HG02943 (cell line): ENCODE measurements at regions not wholly inside any gene's neighbourhood (a gene's known extent, or its start where the extent isn't known, plus 50 kb on each side); places are given as distances from the start of the nearest gene placed in this dataset.
"Not testable (repeated sequence)": the region's sequence is repeated elsewhere in the genome, so short reads cannot be mapped to it uniquely, and the experiment has no call there.

Experiments
- ATAC-seq: cut with Tn5 transposase; IDR thresholded peaks from one replicate; pipeline ENCODE4 v1.9.1; 2021; ENCODE audit warnings: mild to moderate bottlenecking, low read depth, moderate library complexity; ENCODE audit not compliant: unreplicated experiment

DNA sequence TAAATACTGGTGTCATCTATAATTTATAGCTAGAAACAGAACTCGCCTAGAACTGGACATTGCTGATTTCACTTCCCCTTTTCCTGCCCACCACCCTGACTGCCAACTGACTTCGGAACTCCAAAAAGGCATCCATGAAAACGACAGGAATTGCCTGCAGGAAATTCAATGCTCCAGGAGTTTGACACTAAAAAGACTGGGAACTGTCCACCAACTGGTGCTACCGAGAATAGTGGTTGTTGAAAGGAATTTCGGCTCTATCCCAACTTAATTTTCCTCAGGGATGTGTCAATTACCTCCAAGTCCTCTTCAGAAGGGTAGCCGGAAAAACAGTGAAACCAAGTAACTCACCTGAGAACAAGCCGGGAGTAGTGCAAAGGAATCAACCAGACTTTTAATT lies 440.0 kb downstream of the PRELID2 start:
- ATAC-seq, result not testable (repeated sequence)

DNA sequence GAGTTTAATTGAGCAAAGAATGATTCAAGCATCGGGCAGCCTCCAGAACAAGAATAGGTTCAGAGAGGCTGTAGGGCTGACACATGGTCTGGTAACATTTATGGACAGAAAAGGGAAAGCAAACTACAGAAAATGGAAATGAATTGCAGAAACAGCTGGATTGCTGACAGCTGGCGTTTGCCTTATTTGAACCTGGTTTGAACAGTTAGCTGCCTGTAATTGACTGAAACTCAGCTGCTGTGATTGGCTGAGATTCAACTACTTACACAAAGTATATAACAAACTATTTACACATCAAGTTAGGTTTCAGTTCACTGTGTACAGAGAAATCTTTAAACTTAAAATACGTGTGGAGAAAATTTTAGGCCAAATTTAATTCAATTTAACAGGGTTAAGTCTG lies 441.7 kb downstream of the PRELID2 start:
- ATAC-seq, result no peak

DNA sequence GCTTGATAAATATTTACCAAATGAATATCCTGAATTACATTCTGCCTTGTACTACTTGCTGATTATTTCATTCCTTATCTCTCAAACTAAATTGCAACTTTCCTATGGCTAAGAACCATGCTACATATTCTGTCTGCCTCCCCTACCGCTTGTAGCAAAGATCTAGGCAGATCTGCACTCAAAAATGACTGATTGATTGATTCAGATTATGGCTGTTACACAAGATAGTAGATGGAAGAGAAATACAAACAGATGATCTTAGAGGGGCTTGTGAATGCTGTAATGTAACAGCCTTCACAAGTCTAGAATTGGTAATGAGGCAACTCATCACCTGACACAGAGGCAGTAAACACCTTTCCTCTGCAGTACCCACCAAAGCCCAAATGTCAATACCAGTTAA lies 446.1 kb downstream of the PRELID2 start:
- ATAC-seq, result no peak

DNA sequence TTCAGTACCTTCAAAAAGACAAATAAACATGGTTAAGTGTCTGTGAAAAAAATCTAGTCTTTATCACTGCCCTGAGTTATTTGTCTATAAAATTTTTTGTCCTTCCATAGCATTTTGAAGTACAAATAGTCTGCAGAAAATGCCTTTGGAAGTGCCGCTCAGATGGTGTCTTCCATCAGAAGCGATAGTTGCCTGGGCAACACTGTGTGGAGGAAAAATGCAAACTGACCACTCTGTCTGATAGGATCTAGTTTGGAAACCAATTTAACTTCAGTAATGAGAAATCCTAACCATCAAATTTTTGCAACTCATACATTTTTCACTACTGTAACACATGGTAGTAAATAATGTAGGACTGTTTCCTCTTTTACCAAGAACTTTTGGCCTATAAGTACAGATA lies 449.9 kb downstream of the PRELID2 start:
- ATAC-seq, result no peak

DNA sequence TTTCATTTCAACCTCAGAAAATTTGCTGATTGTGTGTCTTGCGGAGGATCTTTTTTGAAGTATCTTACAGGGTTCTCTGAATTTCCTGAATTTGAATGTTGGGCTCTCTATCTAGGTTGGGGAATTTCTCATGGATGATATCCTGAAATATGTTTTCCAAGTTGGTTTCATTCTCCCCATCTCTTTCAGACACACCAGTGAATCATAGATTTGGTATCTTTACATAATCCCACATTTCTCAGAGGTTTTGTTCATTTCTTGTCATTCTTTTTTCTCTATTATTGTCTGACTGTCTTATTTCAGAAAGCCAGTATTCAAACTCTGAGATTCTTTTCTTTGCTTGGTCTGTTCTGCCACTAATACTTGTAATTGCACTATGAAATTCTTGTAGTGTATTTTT lies 456.9 kb downstream of the PRELID2 start:
- ATAC-seq, result no peak

DNA sequence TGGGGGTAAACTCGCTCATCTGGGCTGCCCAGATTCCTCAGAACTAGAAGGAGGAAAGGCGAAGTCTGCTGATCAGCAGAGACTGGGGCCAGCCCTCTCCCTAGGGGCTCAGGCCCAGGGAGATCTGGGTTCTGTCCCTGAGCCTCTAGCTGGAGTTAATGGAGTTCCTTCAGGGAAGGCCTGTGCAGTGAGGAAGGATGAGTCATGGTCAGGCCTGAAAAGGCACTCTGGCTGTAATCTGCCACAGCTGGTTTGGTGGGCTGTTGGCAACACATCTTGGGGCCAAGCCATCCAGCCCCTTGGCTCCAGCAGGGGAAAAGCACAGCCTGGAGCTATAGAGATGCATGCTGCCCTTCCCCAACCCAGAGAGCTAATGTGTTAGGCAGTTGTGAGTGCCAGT lies 459.6 kb downstream of the PRELID2 start:
- ATAC-seq, result no peak

DNA sequence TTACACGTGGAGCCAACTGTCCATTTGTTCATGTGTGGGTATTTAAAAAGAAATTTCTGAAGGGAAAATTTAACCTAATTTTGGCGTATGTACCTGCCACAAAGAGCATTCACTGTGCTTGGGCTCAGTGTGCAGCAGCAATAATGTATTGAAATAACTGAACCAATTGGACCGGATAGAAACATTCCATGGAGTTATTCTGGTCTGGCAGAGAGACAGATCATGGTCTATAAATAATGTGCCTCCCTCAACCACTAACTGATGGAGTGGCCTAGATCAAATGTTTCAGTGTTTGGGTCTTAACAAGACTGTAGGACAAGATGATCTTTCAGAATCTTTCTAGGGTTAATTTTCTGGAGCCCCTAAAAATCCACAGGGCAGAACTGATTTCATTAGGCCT lies 469.7 kb downstream of the PRELID2 start:
- ATAC-seq, result no peak

DNA sequence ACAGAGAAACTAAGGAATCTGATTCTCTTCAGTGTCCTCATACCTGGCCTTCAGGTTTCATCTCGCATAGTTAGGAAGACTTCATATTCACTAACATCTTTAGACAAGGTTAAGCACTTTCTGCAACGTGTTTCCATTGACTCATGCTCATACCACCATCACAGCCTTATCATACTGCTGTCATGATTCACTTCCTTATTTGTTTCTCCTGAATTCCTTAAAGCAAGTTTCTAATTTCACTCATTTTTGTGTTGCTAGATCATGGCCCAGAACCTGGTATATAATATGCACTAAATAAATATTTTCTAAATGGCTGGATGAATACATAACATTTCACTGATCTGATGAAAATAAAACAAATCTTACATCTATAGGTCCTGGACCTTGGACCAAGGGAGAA lies 472.9 kb downstream of the PRELID2 start:
- ATAC-seq, result no peak

DNA sequence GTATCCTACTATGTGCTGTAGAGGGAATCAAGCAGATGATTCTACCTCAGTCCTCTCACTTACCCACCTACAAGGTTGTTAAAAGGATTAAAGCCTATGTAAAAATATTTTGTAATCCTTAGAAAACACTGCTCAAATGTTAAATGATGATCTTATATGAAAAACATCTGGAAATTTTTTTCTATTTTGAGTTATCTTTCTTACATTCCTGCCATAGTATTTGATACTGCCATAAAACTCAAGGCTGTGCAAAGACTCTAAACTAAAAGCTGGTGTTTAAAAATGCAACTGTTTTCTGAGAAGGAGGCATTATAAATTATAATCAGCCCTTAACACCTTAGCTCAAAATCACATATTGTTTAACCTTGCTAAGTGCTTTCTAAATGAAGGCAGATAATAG lies 474.2 kb downstream of the PRELID2 start:
- no peak for ATAC-seq

DNA sequence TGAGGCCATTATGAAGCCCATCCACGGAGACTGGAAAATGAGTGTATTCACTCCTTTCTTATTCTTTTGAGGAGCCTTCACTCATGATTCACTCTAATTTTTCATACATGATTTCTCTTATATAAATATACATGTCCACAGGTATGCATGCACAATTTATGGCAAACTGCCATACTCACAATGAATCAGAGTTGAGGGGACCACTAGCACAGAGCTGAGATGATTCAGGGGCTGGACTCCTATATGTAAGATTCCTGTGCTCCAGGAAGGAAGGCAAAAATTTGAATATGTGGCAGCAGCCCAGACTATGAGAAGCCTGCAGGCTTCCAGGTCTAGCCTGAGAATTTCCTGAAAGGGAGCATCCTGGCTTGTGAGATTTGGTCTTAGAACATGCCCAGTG lies 484.6 kb downstream of the PRELID2 start:
- ATAC-seq, result no peak

DNA sequence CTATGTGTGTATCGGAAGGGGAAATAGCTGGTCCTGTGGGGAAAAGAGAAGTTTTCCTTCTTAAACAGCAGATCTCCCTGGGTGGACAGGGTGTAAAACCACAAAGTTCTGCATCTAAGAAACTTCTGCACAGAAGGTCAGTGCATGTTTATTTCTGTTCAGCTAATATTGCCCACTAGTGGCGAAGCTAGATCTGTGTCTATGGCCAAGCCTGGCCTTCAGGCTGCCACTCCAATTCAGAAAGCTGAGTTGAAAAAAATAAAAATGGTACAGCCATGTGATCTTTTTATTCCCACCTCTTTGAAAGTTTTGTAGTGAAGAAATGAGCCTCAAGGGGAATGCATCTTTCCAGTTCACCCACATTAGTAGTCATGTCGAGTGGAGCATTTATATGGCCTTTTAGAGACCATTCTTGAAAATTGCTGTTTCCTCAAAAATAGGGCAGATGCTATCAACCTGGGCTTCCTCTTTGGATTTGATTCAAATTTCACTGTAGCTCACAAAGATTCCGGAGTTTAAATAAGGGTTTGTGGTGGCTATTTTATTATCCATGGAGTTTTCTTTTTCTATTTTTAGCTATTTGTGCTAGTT lies 488.0 kb downstream of the PRELID2 start:
- ATAC-seq, result peak; percentile 65

DNA sequence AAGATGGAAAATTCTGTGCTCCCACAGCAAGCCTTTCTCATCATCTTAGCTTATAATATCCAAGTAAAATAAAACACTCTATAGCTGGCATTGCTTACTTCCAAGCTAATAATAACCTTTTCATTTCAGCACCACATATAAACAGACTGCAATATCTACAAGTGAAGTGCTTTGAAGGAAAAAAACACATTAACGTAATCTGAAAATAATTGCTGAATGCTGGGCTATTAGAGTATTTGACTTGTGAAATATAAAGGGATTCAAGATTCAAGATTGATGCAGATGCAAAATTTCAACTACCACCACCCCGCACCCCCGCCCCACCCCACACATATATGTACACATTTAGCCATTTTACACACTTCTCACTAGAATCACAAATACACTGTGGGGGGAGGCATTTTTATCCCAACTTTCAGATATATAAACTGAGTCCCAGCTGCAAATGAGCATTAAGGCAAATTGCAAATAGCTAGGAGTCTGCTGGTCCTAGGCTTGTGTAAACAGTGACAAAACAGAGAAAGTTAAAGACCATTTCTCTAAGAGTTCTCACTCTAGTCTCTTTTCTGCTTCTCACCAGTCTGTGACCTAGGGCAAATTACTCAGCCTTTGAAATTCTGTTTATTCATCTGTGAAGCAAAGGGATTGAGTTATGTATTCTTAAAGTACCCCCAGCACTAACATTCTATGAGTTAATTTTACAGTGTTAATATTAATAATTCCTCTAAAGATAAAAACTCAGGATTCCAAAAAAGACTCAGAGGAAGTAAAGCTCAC lies 489.4 kb downstream of the PRELID2 start:
- no peak for ATAC-seq

DNA sequence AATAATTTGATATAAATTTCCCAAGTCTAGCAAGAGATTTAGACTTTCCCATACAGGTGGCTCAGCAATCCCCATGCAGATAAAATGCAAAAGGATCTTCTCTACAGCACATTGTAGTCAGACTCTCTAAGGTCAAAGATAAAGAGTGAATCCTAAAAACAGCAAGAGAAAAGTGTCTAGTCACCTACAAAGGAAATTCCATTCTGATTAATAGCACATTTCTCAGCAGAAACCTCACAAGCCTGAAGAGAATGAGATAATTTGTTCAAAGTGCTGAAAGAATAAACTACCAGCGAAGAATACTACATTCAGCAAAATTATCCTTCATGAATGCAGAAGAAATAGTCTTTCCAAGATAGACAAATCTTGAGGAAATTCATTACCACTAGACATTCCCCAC lies 493.3 kb downstream of the PRELID2 start:
- ATAC-seq, result no peak

DNA sequence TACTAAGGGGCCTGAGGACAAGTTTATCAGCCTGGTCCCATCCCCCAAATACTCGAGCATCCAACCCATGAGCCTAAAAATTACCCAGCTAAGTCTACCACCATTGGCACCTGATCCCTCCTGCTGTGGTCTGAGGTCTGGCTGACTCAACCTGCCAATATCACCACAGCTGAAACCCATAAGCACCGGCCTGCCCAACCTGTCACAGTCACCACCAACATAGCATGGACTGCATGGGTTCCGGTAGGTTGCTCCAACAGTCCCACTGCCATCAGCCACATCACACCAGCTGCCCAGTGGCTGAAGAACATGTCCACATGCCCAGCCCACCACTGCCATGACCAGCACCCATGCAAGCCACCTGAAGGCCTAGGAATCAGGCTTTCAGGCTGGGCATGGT lies 495.0 kb downstream of the PRELID2 start:
- no peak for ATAC-seq

DNA sequence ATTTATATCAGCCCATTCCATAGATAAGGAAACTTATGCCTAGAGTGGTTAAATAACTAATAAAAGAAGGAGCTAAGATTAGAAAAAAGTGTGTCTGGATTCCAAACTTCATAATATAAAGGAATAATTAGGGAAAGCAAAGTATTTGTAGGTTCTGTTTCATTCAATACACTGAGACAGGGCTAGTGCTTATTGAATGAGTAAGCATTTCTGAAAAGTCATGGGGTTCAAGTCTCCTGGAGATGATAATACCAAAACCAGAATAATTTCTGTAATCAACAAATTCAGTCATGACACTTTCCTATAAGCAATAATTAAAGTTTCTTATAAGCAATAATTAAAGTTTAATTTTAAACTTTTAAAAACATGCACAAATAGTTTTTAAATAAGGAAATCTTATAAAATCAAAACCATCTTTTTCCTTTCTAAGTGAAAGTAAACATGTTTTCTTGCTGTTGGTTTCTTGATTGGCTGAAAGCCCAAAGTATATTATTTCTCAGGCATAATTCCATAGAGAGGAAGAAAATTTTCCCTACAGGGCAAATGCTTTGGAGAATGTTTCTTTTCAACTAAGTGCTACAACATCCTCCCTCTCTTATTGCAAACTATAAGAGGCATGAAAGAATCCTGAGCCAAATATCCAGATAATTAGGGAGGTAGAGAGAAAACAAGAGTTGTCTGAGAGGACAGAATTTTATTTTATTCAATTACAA lies 510.2 kb downstream of the PRELID2 start:
- ATAC-seq, result no peak

DNA sequence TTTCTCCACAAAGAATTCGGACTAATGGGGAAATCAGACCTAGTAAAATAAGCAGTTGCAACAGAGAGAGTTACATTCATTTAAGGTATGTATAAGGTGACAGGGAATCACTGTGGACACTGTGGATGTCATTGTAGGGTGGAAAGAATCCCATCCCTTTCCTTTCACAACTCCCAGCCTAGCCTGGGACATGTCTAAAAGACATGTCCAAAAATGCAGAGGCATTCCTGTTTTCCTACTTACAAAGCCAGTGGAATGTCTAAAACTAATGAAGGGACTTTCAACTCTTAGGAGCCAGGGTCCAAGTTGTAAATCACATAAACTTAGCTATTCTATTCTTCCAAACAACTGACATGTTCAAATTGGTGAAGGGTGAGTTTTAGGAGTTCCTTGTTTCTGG lies 511.0 kb downstream of the PRELID2 start:
- ATAC-seq, result no peak

DNA sequence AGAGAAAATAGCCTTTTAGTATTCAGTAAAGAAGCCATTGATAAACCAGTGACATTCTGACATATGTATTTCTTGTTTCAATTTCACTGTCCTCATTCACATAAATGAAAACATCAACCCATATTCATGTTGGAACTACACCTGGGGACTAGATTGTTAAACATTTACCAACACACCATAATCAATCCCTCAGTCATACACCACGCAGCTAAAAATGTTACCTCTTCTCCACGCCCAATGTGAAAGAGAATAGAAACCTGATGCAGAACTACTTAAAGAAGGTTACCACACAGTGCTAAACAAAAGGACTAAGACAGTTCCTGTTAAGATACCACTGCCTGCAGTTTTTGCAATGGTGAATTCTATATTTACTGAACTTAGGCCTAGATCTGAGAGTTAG lies 518.9 kb downstream of the PRELID2 start:
- peak; percentile 94 for ATAC-seq

DNA sequence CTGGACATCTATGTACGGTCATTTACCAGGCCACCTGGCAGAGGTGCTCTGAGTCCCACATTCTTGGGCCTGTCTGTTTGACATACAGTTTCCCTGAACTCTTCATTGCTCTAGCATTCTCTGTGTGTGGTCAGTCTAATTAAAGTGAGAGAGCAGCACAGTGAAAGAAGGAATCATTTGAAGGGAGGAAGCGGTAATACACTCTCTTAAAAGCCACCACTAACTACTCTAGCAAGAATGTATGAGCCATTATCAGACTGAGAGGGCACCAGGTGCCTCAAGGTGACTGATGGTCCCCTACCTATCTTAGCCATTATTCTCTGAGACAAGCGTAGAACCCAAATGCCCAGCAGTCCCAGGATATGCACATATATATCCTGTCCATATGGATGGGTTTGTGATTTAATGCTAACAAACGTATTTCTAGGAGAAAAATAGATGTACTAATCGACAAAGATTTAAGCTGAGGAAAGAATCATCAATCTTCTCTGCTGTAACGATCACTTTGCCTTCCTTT lies 527.2 kb downstream of the PRELID2 start:
- ATAC-seq, result no peak

DNA sequence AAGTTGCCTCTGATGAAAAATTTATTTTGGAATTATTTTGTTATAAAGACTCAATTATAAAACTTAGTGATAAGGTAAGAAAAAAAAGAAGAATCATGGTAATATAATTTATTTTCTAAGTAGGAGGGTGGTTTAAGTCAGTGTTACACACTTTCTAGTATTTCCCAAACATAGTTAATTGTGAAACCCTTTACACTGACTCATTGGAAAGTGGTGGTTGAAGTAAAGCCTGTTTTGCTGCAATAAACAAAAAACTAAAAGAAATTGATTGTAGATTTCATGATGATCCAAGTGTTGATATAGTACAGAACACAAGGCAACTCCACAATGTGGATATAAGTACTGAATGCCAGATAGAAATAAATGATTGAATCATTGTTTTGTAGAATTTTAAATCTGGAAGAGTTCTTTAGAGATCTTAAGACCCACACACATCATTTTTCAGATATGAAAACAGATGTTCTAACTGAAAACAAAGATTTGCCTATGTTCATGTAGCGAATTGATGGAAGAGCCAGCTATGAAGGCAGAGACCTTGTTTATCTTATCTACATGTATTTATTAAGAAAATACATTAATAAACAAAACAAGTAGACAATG lies 539.8 kb downstream of the PRELID2 start:
- no peak for ATAC-seq

DNA sequence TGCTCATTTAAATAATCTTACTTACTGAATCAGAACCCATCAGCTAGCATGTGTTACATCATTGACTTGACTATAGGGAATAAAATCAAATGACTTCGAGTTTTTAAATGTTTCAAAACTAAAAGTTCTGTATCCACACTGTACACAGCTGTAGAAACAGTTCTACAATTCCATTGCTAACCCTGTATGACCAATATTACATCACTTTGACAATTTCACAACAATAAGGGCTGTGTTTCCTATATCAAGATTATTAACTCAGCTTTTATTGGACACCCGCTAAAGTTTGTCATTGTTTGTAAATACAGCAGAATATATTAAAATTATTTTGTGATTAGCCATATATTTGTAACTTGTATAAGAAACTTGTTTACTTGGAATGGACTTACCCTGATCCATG lies 540.8 kb downstream of the PRELID2 start:
- no peak for ATAC-seq

DNA sequence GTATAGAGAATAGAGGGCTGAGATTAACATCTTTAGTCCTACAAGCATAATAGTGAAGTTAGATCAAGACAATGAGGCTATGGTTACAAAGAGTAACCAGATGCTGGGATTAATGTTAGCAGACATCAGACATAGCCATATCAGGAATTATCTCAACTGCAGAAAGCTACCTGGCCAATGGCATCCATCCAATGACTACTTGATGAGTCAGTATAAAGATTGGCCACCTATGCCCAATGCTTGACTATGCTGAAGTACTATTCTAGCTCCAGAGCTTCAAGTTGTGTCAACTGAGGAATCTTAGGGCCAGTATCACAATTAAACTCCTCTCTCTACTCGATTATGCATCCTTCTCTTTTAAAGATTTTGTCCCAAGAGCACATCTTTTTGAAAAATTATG lies 541.4 kb downstream of the PRELID2 start:
- no peak for ATAC-seq
